SK-N-MC (cell line): ENCODE measurements at regions not wholly inside any gene's neighbourhood (a gene's known extent, or its start where the extent isn't known, plus 50 kb on each side); places are given as distances from the start of the nearest gene placed in this dataset.

ENCODE experiments used
- DNase-seq: peaks from one replicate; pipeline ENCODE4 v3.0.0-alpha.2; 2011; ENCODE audit warnings: low read depth, low spot score
- H3K27ac ChIP-seq: fragments of 200-600 bp; sonication (generic); 2 replicates; pipeline ENCODE4 v1.5.1; 2016; ENCODE audit warnings: mixed run types
- H3K36me3 ChIP-seq: fragments of 200-600 bp; sonication (generic); 2 replicates; pipeline ENCODE4 v1.6.1; 2017; ENCODE audit warnings: antibody characterized with exemption, low read length, mixed read lengths; ENCODE audit not compliant: insufficient read depth
- H3K4me3 ChIP-seq: fragments of 200-600 bp; sonication (generic); 2 replicates; pipeline ENCODE4 v1.5.1; 2016
- H3K9ac ChIP-seq: fragments of 200-600 bp; sonication (generic); 2 replicates; pipeline ENCODE4 v1.8.0; 2017; ENCODE audit warnings: mixed run types, mixed read lengths; ENCODE audit not compliant: insufficient read length
- H3K9me3 ChIP-seq: fragments of 200-600 bp; sonication (generic); 2 replicates; pipeline ENCODE4 v1.6.1; 2017; ENCODE audit warnings: low read depth, mild to moderate bottlenecking, antibody characterized with exemption, low read length, moderate library complexity, mixed read lengths
- EZH2 ChIP-seq: fragments of 200-600 bp; sonication (generic); IDR thresholded peaks from one replicate; pipeline ENCODE4 v1.6.1; 2017; ENCODE audit warnings: antibody characterized with exemption
- FOXP2 ChIP-seq: optimal IDR thresholded peaks from 2 replicates; pipeline ENCODE3; 2011; ENCODE audit warnings: mild to moderate bottlenecking, moderate library complexity; ENCODE audit not compliant: insufficient read depth; ENCODE audit errors: extremely low read length, control extremely low read depth
- POLR2AphosphoS5 ChIP-seq: IDR thresholded peaks from 2 replicates; pipeline ENCODE4 v1.6.1; 2012; ENCODE audit warnings: mild to moderate bottlenecking, low read depth, low read length, borderline replicate concordance

DNA sequence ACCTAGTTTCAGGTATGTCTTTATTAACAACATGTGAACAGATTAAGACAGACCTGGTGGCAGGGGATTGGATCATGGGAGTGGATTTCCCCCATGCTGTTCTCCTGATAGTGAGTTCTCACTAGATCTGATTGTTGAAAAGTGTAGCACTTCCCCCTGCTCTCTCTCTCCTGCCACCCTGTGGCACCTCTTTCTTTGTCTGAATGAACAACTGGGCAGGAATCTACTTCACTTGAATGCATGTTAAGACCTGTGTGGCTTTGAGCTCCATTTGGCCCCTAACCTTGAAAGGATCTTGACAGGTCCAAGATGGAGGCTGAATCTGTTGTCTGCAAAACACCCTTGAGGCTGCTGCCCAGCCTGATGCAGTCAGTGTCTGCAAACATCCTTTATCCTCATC, 194.4 kb downstream of the RNF144A start:
- H3K9me3 ChIP-seq, result peaks cover 3% of the 10 kb centered on the region; the same call in 1 of the 2 replicates
- H3K27ac ChIP-seq, result no peak overlapping the region
- no peaks in the 10 kb centered on the region; the same call in 1 of the 2 replicates for H3K36me3 ChIP-seq
- no peak for DNase-seq
- no peak for TF ChIP-seq POLR2AphosphoS5
- TF ChIP-seq FOXP2, result no peak
- no peak for TF ChIP-seq EZH2
- H3K9ac ChIP-seq, result no peak overlapping the region
- H3K4me3 ChIP-seq, result no peak overlapping the region

DNA sequence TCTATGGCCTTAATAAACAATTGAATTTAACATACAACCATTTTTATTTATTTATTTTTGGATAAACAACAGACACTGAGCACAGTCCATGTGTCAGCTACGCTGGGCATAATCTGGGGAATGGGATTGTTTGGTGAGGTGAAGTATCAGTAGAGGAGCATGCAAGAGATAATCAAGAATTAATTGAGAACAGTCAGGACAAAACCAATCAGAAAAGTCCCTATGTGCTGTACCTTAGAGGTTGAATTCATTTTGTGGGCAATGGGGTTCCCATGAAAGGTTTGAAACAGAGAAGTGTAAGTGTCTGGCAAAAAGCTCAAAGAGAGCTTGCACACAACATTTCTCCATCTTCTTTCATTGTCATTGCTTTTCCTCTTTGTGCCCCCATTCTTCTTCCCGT, 198.2 kb downstream of the RNF144A start:
- no peak for TF ChIP-seq EZH2
- TF ChIP-seq POLR2AphosphoS5, result no peak
- no peak for TF ChIP-seq FOXP2
- DNase-seq, result no peak
- Histone ChIP-seq H3K27ac (no peak overlapping the region), H3K4me3 (no peak overlapping the region), H3K36me3 (no peaks in the 10 kb centered on the region; the same call in 1 of the 2 replicates), H3K9me3 (peaks cover 3% of the 10 kb centered on the region; the same call in 1 of the 2 replicates), H3K9ac (no peak overlapping the region)

DNA sequence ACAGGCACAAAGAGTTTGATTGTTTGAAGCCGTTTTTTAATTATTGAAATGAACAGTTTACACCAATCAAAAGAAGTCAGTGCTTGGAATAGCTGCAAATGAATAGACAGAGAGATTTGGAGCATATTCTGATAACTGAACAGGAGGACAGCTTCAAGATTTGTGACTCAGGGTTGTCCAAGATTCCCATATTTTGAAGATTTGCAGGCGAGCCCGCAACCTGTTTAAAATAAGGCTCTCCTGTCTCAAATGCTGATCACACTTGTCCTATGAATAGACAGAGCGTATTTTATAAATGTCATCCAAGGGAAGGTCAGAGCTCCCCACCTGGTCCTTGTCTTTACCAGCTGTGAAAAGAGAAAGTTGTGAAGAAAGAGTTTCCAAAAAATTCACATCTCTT, 198.7 kb downstream of the RNF144A start:
- DNase-seq, result no peak
- Histone ChIP-seq H3K9ac (no peak overlapping the region), H3K36me3 (no peaks in the 10 kb centered on the region; the same call in 1 of the 2 replicates), H3K4me3 (no peak overlapping the region), H3K9me3 (peaks cover 3% of the 10 kb centered on the region; the same call in 1 of the 2 replicates), H3K27ac (no peak overlapping the region)
- no peak for TF ChIP-seq EZH2
- TF ChIP-seq POLR2AphosphoS5, result no peak
- TF ChIP-seq FOXP2, result no peak

DNA sequence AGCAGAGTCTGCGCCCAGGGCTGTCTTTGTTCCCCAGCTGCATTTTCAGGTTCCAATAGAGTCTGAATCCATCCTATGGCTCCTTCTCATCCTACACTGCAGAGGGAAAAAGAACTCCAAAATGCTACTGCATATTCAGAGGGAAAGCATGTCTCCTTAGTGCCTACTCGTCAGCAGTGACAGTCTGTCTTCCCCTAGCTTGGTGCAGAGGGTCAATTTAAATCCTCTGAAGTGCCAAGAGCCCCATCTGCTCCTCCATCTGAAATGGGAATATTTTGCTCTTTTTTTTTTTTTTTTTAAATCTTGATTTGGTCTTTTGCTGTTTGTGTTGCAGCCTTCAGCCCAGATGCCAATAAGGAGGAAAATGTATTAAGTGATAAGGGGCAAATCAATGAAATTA, 199.3 kb downstream of the RNF144A start:
- DNase-seq, result no peak
- Histone ChIP-seq H3K36me3 (no peaks in the 10 kb centered on the region; the same call in 1 of the 2 replicates), H3K27ac (no peak overlapping the region), H3K4me3 (no peak overlapping the region), H3K9ac (no peak overlapping the region), H3K9me3 (peaks cover 3% of the 10 kb centered on the region; the same call in 1 of the 2 replicates)
- TF ChIP-seq POLR2AphosphoS5 (no peak), EZH2 (no peak), FOXP2 (no peak)

DNA sequence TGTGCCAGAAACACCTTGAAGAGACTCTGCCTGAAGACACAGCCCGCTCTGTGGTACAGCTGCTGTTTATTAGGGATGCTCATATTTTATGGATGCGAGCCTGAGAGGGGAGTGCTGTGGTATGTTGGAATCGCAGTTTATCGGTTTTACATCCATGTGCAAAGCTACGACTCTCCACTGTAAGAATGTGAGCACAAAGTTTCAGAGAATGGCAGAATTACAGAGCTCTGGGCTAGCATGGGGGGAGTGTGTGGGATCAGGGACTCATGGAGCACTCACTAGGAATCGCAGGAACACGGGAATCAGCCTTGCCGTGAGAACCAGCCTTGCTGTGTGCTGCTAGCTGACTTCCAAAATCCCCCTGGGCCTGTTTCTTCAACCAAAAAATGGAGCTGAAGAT, 199.9 kb downstream of the RNF144A start:
- Histone ChIP-seq H3K36me3 (no peaks in the 10 kb centered on the region; the same call in 1 of the 2 replicates), H3K9ac (peak overlapping the region; percentile 38), H3K4me3 (peak overlapping the region; percentile 6; the same call in 1 of the 2 replicates), H3K27ac (peak overlapping the region; percentile 77), H3K9me3 (peaks cover 3% of the 10 kb centered on the region; the same call in 1 of the 2 replicates)
- DNase-seq, result no peak
- TF ChIP-seq EZH2 (no peak), POLR2AphosphoS5 (no peak), FOXP2 (no peak)

DNA sequence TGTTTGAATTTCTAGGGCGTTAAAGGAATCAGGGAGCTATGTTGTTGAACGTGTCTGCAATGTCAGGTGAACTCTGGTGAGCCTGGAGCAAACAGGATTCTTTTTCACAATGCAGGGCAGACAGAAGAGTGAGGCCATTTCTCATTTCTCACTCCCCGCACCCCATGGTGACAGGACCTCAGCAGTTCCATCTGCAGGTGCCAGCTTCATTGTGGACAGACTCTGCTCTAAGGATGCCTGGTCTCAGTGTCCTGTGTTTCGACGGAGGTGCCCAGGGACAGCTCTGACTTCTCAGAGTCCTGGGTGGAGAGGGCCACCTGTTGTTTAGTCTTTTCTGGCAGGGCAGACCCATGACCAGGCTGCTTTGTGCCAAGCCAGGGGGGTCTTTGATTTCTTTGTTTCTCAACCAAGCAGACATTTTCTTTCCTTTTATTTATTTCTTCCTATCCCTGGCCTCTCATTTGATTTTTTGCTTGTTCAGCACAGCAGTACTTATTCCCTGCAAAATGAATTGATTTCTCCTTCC, 201.5 kb downstream of the RNF144A start:
- no peak for TF ChIP-seq EZH2
- no peak for TF ChIP-seq FOXP2
- no peak for TF ChIP-seq POLR2AphosphoS5
- H3K4me3 ChIP-seq, result peak overlapping the region; percentile 27; the same call in 1 of the 2 replicates
- no peaks in the 10 kb centered on the region for H3K36me3 ChIP-seq
- H3K27ac ChIP-seq, result peak overlapping the region; percentile 95
- DNase-seq, result no peak
- H3K9me3 ChIP-seq, result peaks cover 3% of the 10 kb centered on the region; the same call in 1 of the 2 replicates
- H3K9ac ChIP-seq, result peak overlapping the region; percentile 65

DNA sequence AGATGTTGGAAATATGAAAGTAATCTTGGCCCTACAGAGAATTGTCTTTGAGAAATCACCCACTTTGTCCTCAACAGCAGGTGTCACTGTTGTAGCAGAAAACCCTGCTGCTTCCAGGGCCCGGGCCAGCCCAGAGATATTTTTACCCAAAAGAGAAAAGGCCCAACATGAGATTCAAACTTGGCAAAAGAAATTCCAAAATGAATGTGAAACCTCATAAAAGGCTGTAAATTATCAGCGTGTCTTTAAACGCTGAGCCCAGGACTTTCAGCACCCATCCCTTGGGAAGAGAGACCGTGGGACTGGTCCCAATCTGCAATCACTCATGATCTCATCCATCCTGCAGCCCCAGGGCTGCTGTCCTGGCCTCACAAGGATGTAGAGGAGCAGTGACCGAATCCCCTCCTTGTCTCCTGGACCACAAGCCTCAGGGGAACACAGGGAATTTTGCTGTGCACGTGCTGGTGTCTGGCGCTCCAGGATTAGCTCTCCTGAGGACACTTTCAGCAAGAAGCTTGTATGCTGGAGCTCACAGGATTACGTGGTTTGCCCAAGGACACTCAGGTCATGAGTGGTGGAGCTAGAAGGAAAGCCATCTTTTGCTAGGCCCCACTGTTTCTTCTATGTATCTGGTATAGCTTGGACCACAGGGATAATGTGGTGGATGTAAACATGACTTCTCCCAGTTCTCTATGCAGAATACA, 202.1 kb downstream of the RNF144A start:
- DNase-seq, result peak; percentile 85
- Histone ChIP-seq H3K4me3 (peak overlapping the region; percentile 42), H3K9me3 (no peaks in the 10 kb centered on the region; the same call in 1 of the 2 replicates), H3K36me3 (no peaks in the 10 kb centered on the region), H3K9ac (peak overlapping the region; percentile 72), H3K27ac (peak overlapping the region; percentile 95)
- no peak for TF ChIP-seq POLR2AphosphoS5

DNA sequence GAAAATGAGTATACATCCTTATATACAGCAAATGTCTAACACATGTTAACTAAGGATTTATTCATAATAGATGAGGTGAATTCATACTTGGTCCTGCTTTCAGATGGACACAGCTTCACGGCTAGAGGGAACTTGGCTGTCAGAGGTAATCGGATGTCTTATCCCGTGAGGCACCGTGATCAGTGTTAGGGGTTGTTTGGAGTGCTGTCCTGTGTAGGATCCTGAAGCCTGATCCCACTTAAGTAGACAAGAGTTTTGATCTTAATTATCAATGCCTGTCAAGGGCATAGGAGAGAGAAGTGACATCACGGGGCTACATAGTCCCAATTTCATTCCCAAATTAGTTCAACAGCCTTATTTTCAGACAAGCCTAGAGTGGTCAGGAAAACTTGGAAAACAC, 204.6 kb downstream of the RNF144A start:
- Histone ChIP-seq H3K9me3 (no peaks in the 10 kb centered on the region), H3K9ac (no peak overlapping the region), H3K4me3 (no peak overlapping the region), H3K27ac (no peak overlapping the region), H3K36me3 (no peaks in the 10 kb centered on the region)
- DNase-seq, result no peak
- TF ChIP-seq POLR2AphosphoS5 (no peak), EZH2 (no peak), FOXP2 (no peak)
